ENCODE measurements at regions not wholly inside any gene's neighbourhood (a gene's known extent, or its start where the extent isn't known, plus 50 kb on each side); places are given as distances from the start of the nearest gene placed in this dataset.

DNA sequence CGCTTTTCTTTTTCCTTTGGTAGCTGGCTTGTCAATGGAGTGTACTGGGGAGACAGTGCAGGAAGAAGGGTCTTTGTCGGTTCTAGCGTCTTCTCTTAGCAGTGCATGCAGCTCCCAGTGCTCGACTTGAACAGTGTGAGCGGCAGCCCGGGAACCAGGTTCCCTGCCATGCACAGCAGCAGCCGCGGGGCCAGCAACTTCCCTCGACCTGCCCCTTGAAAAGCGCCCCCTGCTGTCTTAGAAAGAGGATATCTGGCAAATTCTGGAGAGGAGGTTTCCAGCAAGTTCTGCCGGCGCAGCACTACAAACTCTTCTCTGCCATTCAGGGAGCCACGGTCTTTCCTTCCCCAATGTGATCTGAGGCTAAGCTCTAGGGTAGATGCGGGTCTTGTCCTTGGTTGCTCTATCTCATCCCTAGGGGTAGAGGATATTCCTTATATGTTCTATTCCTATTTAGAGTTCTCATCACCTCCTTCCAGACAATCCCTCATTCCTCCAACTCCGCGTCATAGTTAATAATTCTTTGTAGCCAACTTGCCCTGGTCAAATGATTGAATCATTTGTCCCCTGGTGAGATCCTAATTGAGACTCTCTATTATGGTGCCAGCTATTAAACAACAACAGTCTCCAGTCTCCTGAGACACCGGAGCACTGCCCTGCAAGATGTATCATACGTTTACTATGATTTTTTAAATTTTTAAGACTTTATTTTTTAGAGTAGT lies 451.3 kb downstream of the PMP22 start:
- TF ChIP-seq CTCF (IDR thresholded peaks at IDR 0.05), result peak in 3 of 6 experiments; percentile 6 to 16 (median 15)
- TF ChIP-seq POLR2A (IDR thresholded peaks at IDR 0.05), result no peak

All from Peyer's patch (tissue), 4 donors.